Type B pancreatic cell (in vitro differentiated cells): ENCODE measurements at regions not wholly inside any gene's neighbourhood (a gene's known extent, or its start where the extent isn't known, plus 50 kb on each side); places are given as distances from the start of the nearest gene placed in this dataset.
"Not testable (repeated sequence)": the region's sequence is repeated elsewhere in the genome, so short reads cannot be mapped to it uniquely, and the experiment has no call there.

Source experiments
- DNase-seq: peaks from one replicate; pipeline ENCODE4 v3.0.0; 2021; ENCODE audit warnings: mixed read lengths; ENCODE audit not compliant: unreplicated experiment; ENCODE audit errors: extremely low spot score
- H3K27ac Mint-ChIP-seq: 2 replicates; pipeline ENCODE4 v1.8.0; 2021; ENCODE audit warnings: mild to moderate bottlenecking, mixed read lengths
- H3K27me3 Mint-ChIP-seq: 2 replicates; pipeline ENCODE4 v1.8.0; 2021; ENCODE audit warnings: mixed read lengths
- H3K36me3 Mint-ChIP-seq: 2 replicates; pipeline ENCODE4 v1.8.0; 2021; ENCODE audit warnings: mixed read lengths
- H3K4me1 Mint-ChIP-seq: one replicate; pipeline ENCODE4 v1.8.0; 2021; ENCODE audit warnings: mixed read lengths; ENCODE audit not compliant: unreplicated experiment
- H3K4me3 Mint-ChIP-seq: 2 replicates; pipeline ENCODE4 v1.8.0; 2021; ENCODE audit warnings: mild to moderate bottlenecking, mixed read lengths
- H3K9me3 Mint-ChIP-seq: 2 replicates; pipeline ENCODE4 v1.8.0; 2021; ENCODE audit warnings: mixed read lengths
- TF ChIP-seq, protein P1 (sequence below): fragments of 200-600 bp; sonication (generic); conservative IDR thresholded peaks from 2 replicates; pipeline ENCODE4 v1.5.0; 2021; ENCODE audit warnings: antibody characterized with exemption, mild to moderate bottlenecking

- Mint-ChIP-seq H3K27me3 (no peaks in the 10 kb centered on the region), H3K4me1 (no peaks in the 10 kb centered on the region), H3K9me3 (no peaks in the 10 kb centered on the region), H3K27ac (no peak overlapping the region), H3K36me3 (peaks cover 6% of the 10 kb centered on the region), H3K4me3 (no peak overlapping the region)
- no peak for DNase-seq
- TF ChIP-seq, protein P1, sequence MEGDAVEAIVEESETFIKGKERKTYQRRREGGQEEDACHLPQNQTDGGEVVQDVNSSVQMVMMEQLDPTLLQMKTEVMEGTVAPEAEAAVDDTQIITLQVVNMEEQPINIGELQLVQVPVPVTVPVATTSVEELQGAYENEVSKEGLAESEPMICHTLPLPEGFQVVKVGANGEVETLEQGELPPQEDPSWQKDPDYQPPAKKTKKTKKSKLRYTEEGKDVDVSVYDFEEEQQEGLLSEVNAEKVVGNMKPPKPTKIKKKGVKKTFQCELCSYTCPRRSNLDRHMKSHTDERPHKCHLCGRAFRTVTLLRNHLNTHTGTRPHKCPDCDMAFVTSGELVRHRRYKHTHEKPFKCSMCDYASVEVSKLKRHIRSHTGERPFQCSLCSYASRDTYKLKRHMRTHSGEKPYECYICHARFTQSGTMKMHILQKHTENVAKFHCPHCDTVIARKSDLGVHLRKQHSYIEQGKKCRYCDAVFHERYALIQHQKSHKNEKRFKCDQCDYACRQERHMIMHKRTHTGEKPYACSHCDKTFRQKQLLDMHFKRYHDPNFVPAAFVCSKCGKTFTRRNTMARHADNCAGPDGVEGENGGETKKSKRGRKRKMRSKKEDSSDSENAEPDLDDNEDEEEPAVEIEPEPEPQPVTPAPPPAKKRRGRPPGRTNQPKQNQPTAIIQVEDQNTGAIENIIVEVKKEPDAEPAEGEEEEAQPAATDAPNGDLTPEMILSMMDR: no peak
These were observed 96.2 kb upstream of the ALG10 start for GRCh38 chr12:33926095-33926494.

DNA sequence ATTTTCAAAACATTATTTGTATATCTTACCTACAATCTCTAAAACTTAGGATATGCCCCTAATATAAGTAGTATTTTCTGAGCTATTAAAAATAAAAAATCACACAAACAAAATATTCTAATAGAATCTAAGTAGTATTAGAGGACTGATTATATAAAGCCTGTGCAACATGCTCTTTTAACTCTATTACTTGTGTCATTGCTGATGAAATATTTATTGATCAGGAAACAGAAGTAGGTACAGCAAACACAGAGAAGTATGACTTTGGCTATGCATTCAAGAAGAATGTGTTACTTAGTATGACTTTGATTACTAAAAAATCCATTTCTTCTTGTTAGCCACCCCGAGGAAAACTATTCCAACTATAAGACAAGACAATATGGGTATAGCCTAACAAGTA is 84.6 kb upstream of the ALG10 start:
- H3K9me3 Mint-ChIP-seq, DNase-seq, H3K4me1 Mint-ChIP-seq, H3K36me3 Mint-ChIP-seq, H3K4me3 Mint-ChIP-seq, H3K27me3 Mint-ChIP-seq, H3K27ac Mint-ChIP-seq: not testable (repeated sequence)

GRCh38 chr12:33942172-33942571 is 80.1 kb upstream of the ALG10 start:
- TF ChIP-seq, protein P1: peak; percentile 55
- peaks cover 7% of the 10 kb centered on the region for H3K27me3 Mint-ChIP-seq

GRCh38 chr12:33944703-33945437 is 77.4 kb upstream of the ALG10 start:
- peak overlapping the region; percentile 4 for H3K27ac Mint-ChIP-seq

More at GRCh38 chr12:33942172-33942571, 80.1 kb upstream of the ALG10 start:
- H3K9me3 Mint-ChIP-seq: no peaks in the 10 kb centered on the region
- H3K36me3 Mint-ChIP-seq: no peaks in the 10 kb centered on the region
- no peak for DNase-seq
- H3K4me1 Mint-ChIP-seq: no peaks in the 10 kb centered on the region
- H3K27ac Mint-ChIP-seq: no peak overlapping the region
- H3K4me3 Mint-ChIP-seq: no peak overlapping the region

DNA sequence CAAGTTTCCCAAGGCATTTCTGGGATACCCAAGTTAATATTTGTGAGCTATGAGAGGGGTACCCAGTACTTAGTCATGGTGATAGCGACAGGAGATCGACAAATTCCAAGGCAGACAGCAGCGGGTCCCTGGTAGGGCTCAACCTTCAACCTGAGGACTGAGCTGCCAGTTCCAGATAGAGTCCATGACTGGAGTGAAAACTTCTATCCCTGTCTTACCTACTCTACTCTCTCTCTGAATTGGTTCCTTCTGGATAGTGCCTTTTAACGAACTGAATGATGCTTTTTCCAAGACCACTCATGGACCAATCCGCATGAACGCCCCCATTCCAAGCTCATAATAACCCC is 76.9 kb upstream of the ALG10 start:
- TF ChIP-seq, protein P1: no peak
- Mint-ChIP-seq H3K4me3 (no peak overlapping the region), H3K36me3 (no peaks in the 10 kb centered on the region), H3K27ac (peak overlapping the region; percentile 4), H3K9me3 (no peaks in the 10 kb centered on the region), H3K4me1 (no peaks in the 10 kb centered on the region), H3K27me3 (peaks cover 7% of the 10 kb centered on the region)
- no peak for DNase-seq

More at GRCh38 chr12:33944703-33945437, 77.4 kb upstream of the ALG10 start:
- Mint-ChIP-seq H3K4me1 (no peaks in the 10 kb centered on the region), H3K4me3 (no peak overlapping the region), H3K27me3 (peaks cover 7% of the 10 kb centered on the region), H3K36me3 (no peaks in the 10 kb centered on the region), H3K9me3 (no peaks in the 10 kb centered on the region)
- TF ChIP-seq, protein P1: no peak
- DNase-seq: no peak

DNA sequence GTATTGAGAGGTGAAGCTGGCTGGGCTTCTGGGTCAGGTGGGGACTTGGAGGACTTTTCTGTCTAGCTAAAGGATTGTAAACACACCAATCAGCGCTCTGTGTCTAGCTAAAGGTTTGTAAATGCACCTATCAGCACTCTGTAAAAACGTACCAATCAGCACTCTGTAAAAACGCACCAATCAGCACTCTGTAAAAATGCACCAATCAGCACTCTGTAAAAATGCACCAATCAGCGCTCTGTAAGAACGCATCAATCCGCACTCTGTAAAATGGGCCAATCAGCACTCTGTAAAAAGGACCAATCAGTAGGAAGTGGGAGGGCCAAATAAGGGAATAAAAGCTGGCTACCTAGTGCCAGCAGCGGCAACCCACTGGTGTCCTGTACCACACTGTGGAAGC is 56.1 kb upstream of the ALG10 start:
- not testable (repeated sequence) for DNase-seq, H3K27ac Mint-ChIP-seq, H3K4me3 Mint-ChIP-seq, H3K36me3 Mint-ChIP-seq, H3K9me3 Mint-ChIP-seq, H3K4me1 Mint-ChIP-seq, H3K27me3 Mint-ChIP-seq
